Stomach (tissue), 4 donors: ENCODE measurements at regions not wholly inside any gene's neighbourhood (a gene's known extent, or its start where the extent isn't known, plus 50 kb on each side); places are given as distances from the start of the nearest gene placed in this dataset.

ENCODE experiments used
- EP300 ChIP-seq: sonication (generic); formaldehyde crosslinking; IDR thresholded peaks from one replicate; pipeline ENCODE4 v1.6.1; 2017; ENCODE audit warnings: antibody characterized with exemption
- POLR2A ChIP-seq, 4 donors: fragments of 450-650 bp; IDR thresholded peaks; one replicate each; pipeline ENCODE4 v1.6.1; 2016; ENCODE audit warnings: antibody characterized with exemption in 4 of 4, control low read depth in 2 of 4, mild to moderate bottlenecking in 1 of 4, moderate library complexity in 1 of 4
- TF ChIP-seq, protein P1 (sequence below), 7 experiments: fragments of 450-650 bp in 4 of 7; fragments of 200-600 bp in 3 of 7; sonication (generic) in 3 of 7; IDR thresholded peaks; one replicate each; pipeline ENCODE4 v1.5.1; 2016 to 2019; ENCODE audit warnings: antibody characterized with exemption in 7 of 7, control low read depth in 2 of 7, mild to moderate bottlenecking in 1 of 7

DNA sequence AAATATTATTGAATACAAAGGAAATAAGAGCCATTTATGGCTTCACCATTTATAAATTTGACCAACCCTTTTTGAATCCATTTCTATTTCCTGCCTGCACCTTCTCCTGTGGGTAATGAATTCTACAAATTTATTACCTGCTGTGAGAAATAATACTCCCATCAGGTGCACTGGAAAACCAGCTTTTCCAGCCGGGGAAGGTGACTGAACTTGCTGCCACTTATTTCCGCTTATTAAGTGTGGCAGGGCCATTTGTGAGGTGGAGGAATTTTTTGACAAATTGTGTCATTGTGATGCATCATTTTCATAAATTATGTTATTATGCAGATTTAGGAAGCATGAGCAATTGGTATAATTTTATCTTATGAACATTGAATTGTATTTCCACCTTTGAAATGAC lies 151.1 kb downstream of the SQOR start:
- TF ChIP-seq, protein P1, sequence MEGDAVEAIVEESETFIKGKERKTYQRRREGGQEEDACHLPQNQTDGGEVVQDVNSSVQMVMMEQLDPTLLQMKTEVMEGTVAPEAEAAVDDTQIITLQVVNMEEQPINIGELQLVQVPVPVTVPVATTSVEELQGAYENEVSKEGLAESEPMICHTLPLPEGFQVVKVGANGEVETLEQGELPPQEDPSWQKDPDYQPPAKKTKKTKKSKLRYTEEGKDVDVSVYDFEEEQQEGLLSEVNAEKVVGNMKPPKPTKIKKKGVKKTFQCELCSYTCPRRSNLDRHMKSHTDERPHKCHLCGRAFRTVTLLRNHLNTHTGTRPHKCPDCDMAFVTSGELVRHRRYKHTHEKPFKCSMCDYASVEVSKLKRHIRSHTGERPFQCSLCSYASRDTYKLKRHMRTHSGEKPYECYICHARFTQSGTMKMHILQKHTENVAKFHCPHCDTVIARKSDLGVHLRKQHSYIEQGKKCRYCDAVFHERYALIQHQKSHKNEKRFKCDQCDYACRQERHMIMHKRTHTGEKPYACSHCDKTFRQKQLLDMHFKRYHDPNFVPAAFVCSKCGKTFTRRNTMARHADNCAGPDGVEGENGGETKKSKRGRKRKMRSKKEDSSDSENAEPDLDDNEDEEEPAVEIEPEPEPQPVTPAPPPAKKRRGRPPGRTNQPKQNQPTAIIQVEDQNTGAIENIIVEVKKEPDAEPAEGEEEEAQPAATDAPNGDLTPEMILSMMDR (IDR thresholded peaks at IDR 0.05) = no peak
- no peak for TF ChIP-seq POLR2A (IDR thresholded peaks at IDR 0.05)
- TF ChIP-seq EP300 = no peak
